Liver (tissue), 7 donors: ENCODE measurements at regions not wholly inside any gene's neighbourhood (a gene's known extent, or its start where the extent isn't known, plus 50 kb on each side); places are given as distances from the start of the nearest gene placed in this dataset.

Experiments used
- DNase-seq: peaks from one replicate; pipeline ENCODE4 v3.0.0-alpha.2; 2017; ENCODE audit warnings: low spot score
- H3K27ac ChIP-seq, 2 donors: one replicate each; pipeline ENCODE4 v1.7.0; 2013; ENCODE audit warnings: inconsistent platforms in 2 of 2, low read length in 2 of 2, control low read depth in 1 of 2, low read depth in 1 of 2, mild to moderate bottlenecking in 1 of 2
- H3K27me3 ChIP-seq, 4 donors: one replicate each; pipeline versions ENCODE4 v1.6.1 to v1.7.0; 2013; ENCODE audit warnings: low read length in 3 of 4, inconsistent platforms in 1 of 4, mild to moderate bottlenecking in 1 of 4, moderate library complexity in 1 of 4; ENCODE audit not compliant: control insufficient read depth in 4 of 4, insufficient read depth in 4 of 4
- H3K36me3 ChIP-seq, 4 donors: one replicate each; pipeline versions ENCODE4 v1.6.1 to v1.7.0; 2013; ENCODE audit warnings: low read length in 3 of 4, mild to moderate bottlenecking in 3 of 4, low read depth in 1 of 4, moderate library complexity in 1 of 4; ENCODE audit not compliant: control insufficient read depth in 4 of 4, insufficient read depth in 3 of 4
- H3K4me1 ChIP-seq, 4 donors: one replicate each; pipeline versions ENCODE4 v1.6.1 to v1.7.0; 2013; ENCODE audit warnings: low read length in 3 of 4, mild to moderate bottlenecking in 3 of 4, moderate library complexity in 1 of 4; ENCODE audit not compliant: control insufficient read depth in 4 of 4, insufficient read depth in 4 of 4
- H3K4me3 ChIP-seq, 3 donors: one replicate each; pipeline versions ENCODE4 v1.6.1 to v1.7.0; 2013; ENCODE audit warnings: low read length in 3 of 3, control low read depth in 1 of 3, low read depth in 1 of 3, mild to moderate bottlenecking in 1 of 3
- H3K9ac ChIP-seq, 2 donors: one replicate each; pipeline ENCODE4 v1.7.0; 2013; ENCODE audit warnings: low read length in 2 of 2, mild to moderate bottlenecking in 2 of 2, moderate library complexity in 2 of 2, control low read depth in 1 of 2, low read depth in 1 of 2
- H3K9me3 ChIP-seq, 4 donors: one replicate each; pipeline versions ENCODE4 v1.6.1 to v1.7.0; 2013; ENCODE audit warnings: low read length in 3 of 4; ENCODE audit not compliant: control insufficient read depth in 4 of 4
- EGR1 ChIP-seq, 2 donors: IDR thresholded peaks; 2 replicates each; pipeline ENCODE4 v1.6.1; 2016 to 2018; ENCODE audit warnings: antibody characterized with exemption in 2 of 2, low read depth in 2 of 2
- FOXA1 ChIP-seq: IDR thresholded peaks from 2 replicates; pipeline ENCODE4 v1.6.1; 2016; ENCODE audit warnings: antibody characterized with exemption
- FOXA2 ChIP-seq: IDR thresholded peaks from 2 replicates; pipeline ENCODE4 v1.6.1; 2016; ENCODE audit warnings: antibody characterized with exemption
- GABPA ChIP-seq, 2 donors: IDR thresholded peaks in 1 of 2; conservative IDR thresholded peaks in 1 of 2; 2 replicates each; pipeline ENCODE4 v1.6.1; 2016; ENCODE audit warnings: antibody characterized with exemption in 2 of 2, mild to moderate bottlenecking in 1 of 2, moderate library complexity in 1 of 2
- HNF4A ChIP-seq, 2 donors: conservative IDR thresholded peaks; 2 replicates each; pipeline ENCODE4 v1.6.1; 2016; ENCODE audit warnings: antibody characterized with exemption in 2 of 2, mild to moderate bottlenecking in 2 of 2
- HNF4G ChIP-seq: IDR thresholded peaks from 2 replicates; pipeline ENCODE4 v1.6.1; 2016; ENCODE audit warnings: antibody characterized with exemption
- JUND ChIP-seq, 2 donors: IDR thresholded peaks; 2 replicates each; pipeline ENCODE4 v1.6.1; 2016; ENCODE audit warnings: antibody characterized with exemption in 2 of 2
- NR2F2 ChIP-seq: IDR thresholded peaks from 2 replicates; pipeline ENCODE4 v1.6.1; 2016; ENCODE audit warnings: antibody characterized with exemption
- RAD21 ChIP-seq, 2 donors: IDR thresholded peaks; 2 replicates each; pipeline ENCODE4 v1.6.1; 2016; ENCODE audit warnings: antibody characterized with exemption in 2 of 2, mild to moderate bottlenecking in 2 of 2
- RXRA ChIP-seq, 2 donors: IDR thresholded peaks; 2 replicates each; pipeline ENCODE4 v1.6.1; 2017 to 2018; ENCODE audit warnings: antibody characterized with exemption in 2 of 2, mild to moderate bottlenecking in 1 of 2
- SP1 ChIP-seq: IDR thresholded peaks from 2 replicates; pipeline ENCODE4 v1.6.1; 2018; ENCODE audit warnings: antibody characterized with exemption, mild to moderate bottlenecking
- TAF1 ChIP-seq: conservative IDR thresholded peaks from 2 replicates; pipeline ENCODE4 v1.6.1; 2016; ENCODE audit warnings: antibody characterized with exemption, mild to moderate bottlenecking
- YY1 ChIP-seq: IDR thresholded peaks from 2 replicates; pipeline ENCODE4 v1.6.1; 2016; ENCODE audit warnings: antibody characterized with exemption, mild to moderate bottlenecking
- TF ChIP-seq, protein P1 (sequence below): fragments of 150-350 bp; IDR thresholded peaks from 2 replicates; pipeline ENCODE4 v1.5.1; 2017; ENCODE audit warnings: improper control_type of control experiment, low read depth, low read length; ENCODE audit not compliant: missing input control
- TF ChIP-seq, protein P2 (sequence below): IDR thresholded peaks from 2 replicates; pipeline ENCODE4 v1.6.1; 2016; ENCODE audit warnings: antibody characterized with exemption, mild to moderate bottlenecking
- TF ChIP-seq, protein P3 (sequence below): IDR thresholded peaks from 2 replicates; pipeline ENCODE4 v1.6.1; 2016; ENCODE audit warnings: antibody characterized with exemption
- TF ChIP-seq, protein P4 (sequence below): IDR thresholded peaks from 2 replicates; pipeline ENCODE4 v1.6.1; 2016; ENCODE audit warnings: antibody characterized with exemption
- donor health status: healthy.
- donor health status: healthy.
- donor health status: healthy.
- donor health status: healthy.

DNA sequence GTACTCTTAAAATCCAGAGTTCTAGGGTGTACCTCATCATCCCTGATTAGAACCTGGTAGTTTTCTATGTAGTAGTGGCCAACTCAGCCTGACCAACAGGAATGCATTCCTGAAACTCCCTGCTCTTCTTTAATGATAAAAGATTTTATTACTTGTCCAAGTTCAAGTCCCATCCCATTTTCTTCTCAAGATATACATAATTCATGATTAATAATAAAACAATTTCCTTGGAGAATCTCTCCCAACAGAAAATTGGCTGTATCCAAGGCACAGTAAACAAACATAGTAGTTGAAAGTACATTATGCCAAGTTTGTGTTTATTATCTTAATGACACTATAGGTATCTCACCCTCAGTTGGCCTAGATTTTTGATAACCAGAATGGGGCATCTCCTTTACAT is 714.1 kb upstream of the ADAMTS5 start:
- no peak for TF ChIP-seq YY1
- no peak for TF ChIP-seq NR2F2
- no peak for TF ChIP-seq TAF1
- no peak for TF ChIP-seq FOXA1
- no peak for TF ChIP-seq EGR1 (IDR thresholded peaks at IDR 0.05; ENCODE audit: low read depth in 2 of 2)
- TF ChIP-seq, protein P1, sequence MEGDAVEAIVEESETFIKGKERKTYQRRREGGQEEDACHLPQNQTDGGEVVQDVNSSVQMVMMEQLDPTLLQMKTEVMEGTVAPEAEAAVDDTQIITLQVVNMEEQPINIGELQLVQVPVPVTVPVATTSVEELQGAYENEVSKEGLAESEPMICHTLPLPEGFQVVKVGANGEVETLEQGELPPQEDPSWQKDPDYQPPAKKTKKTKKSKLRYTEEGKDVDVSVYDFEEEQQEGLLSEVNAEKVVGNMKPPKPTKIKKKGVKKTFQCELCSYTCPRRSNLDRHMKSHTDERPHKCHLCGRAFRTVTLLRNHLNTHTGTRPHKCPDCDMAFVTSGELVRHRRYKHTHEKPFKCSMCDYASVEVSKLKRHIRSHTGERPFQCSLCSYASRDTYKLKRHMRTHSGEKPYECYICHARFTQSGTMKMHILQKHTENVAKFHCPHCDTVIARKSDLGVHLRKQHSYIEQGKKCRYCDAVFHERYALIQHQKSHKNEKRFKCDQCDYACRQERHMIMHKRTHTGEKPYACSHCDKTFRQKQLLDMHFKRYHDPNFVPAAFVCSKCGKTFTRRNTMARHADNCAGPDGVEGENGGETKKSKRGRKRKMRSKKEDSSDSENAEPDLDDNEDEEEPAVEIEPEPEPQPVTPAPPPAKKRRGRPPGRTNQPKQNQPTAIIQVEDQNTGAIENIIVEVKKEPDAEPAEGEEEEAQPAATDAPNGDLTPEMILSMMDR = no peak
- TF ChIP-seq JUND (IDR thresholded peaks at IDR 0.05) = no peak
- TF ChIP-seq RXRA (IDR thresholded peaks at IDR 0.05) = no peak
- TF ChIP-seq HNF4G = no peak
- H3K27ac ChIP-seq = no peak overlapping the region
- no peaks in the 10 kb centered on the region for H3K9me3 ChIP-seq
- no peaks in the 10 kb centered on the region for H3K36me3 ChIP-seq
- no peak for DNase-seq
- H3K4me3 ChIP-seq = no peak overlapping the region
- no peaks in the 10 kb centered on the region for H3K4me1 ChIP-seq
- no peaks in the 10 kb centered on the region for H3K27me3 ChIP-seq
- H3K9ac ChIP-seq = no peak overlapping the region

DNA sequence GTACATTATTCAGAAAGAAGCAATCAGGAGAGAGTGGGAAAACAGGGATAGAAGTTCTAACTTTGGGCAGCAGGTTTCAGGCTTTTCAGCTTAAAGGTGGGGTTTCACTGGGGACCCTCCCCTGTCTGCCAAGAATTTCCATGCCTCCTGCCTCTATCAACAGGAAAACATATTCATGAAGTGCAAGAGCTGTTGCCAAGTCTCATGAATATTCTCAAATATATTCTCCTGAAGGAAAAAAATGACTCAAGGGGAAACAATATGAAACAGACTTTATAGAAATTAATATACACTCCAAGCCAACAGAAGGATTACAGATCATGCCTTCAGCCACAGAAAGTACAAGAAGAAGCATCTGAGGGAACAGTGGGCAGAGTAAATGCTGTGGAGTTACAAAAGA is 713.3 kb upstream of the ADAMTS5 start:
- Histone ChIP-seq H3K4me1 (no peaks in the 10 kb centered on the region), H3K27ac (no peak overlapping the region)
- TF ChIP-seq, protein P2, sequence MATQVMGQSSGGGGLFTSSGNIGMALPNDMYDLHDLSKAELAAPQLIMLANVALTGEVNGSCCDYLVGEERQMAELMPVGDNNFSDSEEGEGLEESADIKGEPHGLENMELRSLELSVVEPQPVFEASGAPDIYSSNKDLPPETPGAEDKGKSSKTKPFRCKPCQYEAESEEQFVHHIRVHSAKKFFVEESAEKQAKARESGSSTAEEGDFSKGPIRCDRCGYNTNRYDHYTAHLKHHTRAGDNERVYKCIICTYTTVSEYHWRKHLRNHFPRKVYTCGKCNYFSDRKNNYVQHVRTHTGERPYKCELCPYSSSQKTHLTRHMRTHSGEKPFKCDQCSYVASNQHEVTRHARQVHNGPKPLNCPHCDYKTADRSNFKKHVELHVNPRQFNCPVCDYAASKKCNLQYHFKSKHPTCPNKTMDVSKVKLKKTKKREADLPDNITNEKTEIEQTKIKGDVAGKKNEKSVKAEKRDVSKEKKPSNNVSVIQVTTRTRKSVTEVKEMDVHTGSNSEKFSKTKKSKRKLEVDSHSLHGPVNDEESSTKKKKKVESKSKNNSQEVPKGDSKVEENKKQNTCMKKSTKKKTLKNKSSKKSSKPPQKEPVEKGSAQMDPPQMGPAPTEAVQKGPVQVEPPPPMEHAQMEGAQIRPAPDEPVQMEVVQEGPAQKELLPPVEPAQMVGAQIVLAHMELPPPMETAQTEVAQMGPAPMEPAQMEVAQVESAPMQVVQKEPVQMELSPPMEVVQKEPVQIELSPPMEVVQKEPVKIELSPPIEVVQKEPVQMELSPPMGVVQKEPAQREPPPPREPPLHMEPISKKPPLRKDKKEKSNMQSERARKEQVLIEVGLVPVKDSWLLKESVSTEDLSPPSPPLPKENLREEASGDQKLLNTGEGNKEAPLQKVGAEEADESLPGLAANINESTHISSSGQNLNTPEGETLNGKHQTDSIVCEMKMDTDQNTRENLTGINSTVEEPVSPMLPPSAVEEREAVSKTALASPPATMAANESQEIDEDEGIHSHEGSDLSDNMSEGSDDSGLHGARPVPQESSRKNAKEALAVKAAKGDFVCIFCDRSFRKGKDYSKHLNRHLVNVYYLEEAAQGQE = no peak
- no peak for TF ChIP-seq JUND (IDR thresholded peaks at IDR 0.05)
- no peak for TF ChIP-seq RXRA (IDR thresholded peaks at IDR 0.05)
- TF ChIP-seq TAF1 = no peak
- no peak for TF ChIP-seq HNF4G
- no peak for TF ChIP-seq GABPA (IDR thresholded peaks at IDR 0.05 in 1 of 2, conservative IDR thresholded peaks at IDR 0.05 in 1 of 2)
- no peak for TF ChIP-seq SP1
- TF ChIP-seq NR2F2 = no peak
- TF ChIP-seq RAD21 (IDR thresholded peaks at IDR 0.05) = no peak
- TF ChIP-seq, protein P3, sequence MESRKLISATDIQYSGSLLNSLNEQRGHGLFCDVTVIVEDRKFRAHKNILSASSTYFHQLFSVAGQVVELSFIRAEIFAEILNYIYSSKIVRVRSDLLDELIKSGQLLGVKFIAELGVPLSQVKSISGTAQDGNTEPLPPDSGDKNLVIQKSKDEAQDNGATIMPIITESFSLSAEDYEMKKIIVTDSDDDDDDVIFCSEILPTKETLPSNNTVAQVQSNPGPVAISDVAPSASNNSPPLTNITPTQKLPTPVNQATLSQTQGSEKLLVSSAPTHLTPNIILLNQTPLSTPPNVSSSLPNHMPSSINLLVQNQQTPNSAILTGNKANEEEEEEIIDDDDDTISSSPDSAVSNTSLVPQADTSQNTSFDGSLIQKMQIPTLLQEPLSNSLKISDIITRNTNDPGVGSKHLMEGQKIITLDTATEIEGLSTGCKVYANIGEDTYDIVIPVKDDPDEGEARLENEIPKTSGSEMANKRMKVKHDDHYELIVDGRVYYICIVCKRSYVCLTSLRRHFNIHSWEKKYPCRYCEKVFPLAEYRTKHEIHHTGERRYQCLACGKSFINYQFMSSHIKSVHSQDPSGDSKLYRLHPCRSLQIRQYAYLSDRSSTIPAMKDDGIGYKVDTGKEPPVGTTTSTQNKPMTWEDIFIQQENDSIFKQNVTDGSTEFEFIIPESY = no peak
- no peak for TF ChIP-seq HNF4A (conservative IDR thresholded peaks at IDR 0.05)
- TF ChIP-seq, protein P1 = no peak
- no peak for TF ChIP-seq EGR1 (IDR thresholded peaks at IDR 0.05; ENCODE audit: low read depth in 2 of 2)
- TF ChIP-seq FOXA1 = no peak
- TF ChIP-seq FOXA2 = no peak
- TF ChIP-seq, protein P4, sequence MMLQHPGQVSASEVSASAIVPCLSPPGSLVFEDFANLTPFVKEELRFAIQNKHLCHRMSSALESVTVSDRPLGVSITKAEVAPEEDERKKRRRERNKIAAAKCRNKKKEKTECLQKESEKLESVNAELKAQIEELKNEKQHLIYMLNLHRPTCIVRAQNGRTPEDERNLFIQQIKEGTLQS = no peak

More for the DNA sequence above, 713.3 kb upstream of the ADAMTS5 start:
- Histone ChIP-seq H3K9me3 (no peaks in the 10 kb centered on the region), H3K9ac (no peak overlapping the region), H3K27me3 (no peaks in the 10 kb centered on the region), H3K4me3 (no peak overlapping the region), H3K36me3 (no peaks in the 10 kb centered on the region)
- no peak for DNase-seq
